K562 (cell line): ENCODE measurements at regions not wholly inside any gene's neighbourhood (a gene's known extent, or its start where the extent isn't known, plus 50 kb on each side); places are given as distances from the start of the nearest gene placed in this dataset.

Experiments
- ATAC-seq: fragments of 200-7000 bp; cut with Tn5 transposase; 3 replicates; pipeline ENCODE4 v1.9.1; 2020; ENCODE audit warnings: moderate library complexity
- BruUV-seq: library from RNA; stranded (reverse); fragments of 400-500 nt; replicated peaks from 2 replicates; lab custom pipeline; 2021; lab: Mats Ljungman, UMichigan
- CTCF ChIA-PET: fragments of 300-600 bp; formaldehyde crosslinking; extraction: SDS; loops from one replicate; lab custom pipeline; 2021; ENCODE audit warnings: low intra/inter-chr PET ratio; lab: Yijun Ruan, JAX
- POLR2A ChIA-PET: fragments of 300-600, 350-650 bp; sonication (Branson Sonifier 250); formaldehyde crosslinking; extraction: SDS; loops from one replicate; lab custom pipeline; 2021; ENCODE audit warnings: antibody characterized with exemption, inconsistent platforms; lab: Yijun Ruan, JAX
- DNase-seq, 4 experiments: peaks; one replicate each; pipeline versions ENCODE4 v3.0.0 to v3.0.0-alpha.2; 2011 to 2018; ENCODE audit warnings: low spot score in 3 of 4, mixed read lengths in 3 of 4; ENCODE audit errors: extremely low read depth in 1 of 4
- FAIRE-seq: peaks from 2 replicates; lab custom pipeline; 2011; peaks lifted over from hg19 to GRCh38; lab: Jason Lieb, UNC
- H2AFZ ChIP-seq: 2 replicates; pipeline ENCODE4 v1.6.0; 2011; ENCODE audit warnings: low read depth, low read length, control low read depth, inconsistent platforms
- H3K27ac ChIP-seq: fragments of 200-600 bp; 3 replicates; pipeline ENCODE4 v1.8.0; 2011; ENCODE audit warnings: low read depth, mild to moderate bottlenecking, control low read depth, inconsistent platforms, low read length, moderate library complexity, mixed read lengths; ENCODE audit errors: extremely low read depth
- H3K27me3 ChIP-seq, 2 experiments: fragments of 300-600 bp in 1 of 2; 2 replicates in 1 of 2; 3 replicates in 1 of 2; pipeline versions ENCODE4 v1.6.0 to v1.8.0; 2011; ENCODE audit warnings: inconsistent platforms in 2 of 2, low read length in 2 of 2, mild to moderate bottlenecking in 1 of 2, mixed read lengths in 1 of 2, moderate library complexity in 1 of 2; ENCODE audit not compliant: control insufficient read depth in 2 of 2, insufficient read depth in 2 of 2
- H3K36me3 ChIP-seq: fragments of 300-600 bp; 3 replicates; pipeline ENCODE4 v1.8.0; 2011; ENCODE audit warnings: mild to moderate bottlenecking, low read length, inconsistent platforms; ENCODE audit not compliant: control insufficient read depth, insufficient read depth
- H3K4me1 ChIP-seq, 2 experiments: fragments of 200-600 bp in 1 of 2; replicated peaks in 1 of 2; 2 replicates in 1 of 2; 3 replicates in 1 of 2; pipeline versions ENCODE4 v1.5.1 to v1.8.0; 2011; ENCODE audit warnings: inconsistent platforms in 2 of 2, low read length in 2 of 2, mild to moderate bottlenecking in 1 of 2, mixed read lengths in 1 of 2, moderate library complexity in 1 of 2; ENCODE audit not compliant: control insufficient read depth in 2 of 2, insufficient read depth in 2 of 2
- H3K4me2 ChIP-seq: 2 replicates; pipeline ENCODE4 v1.6.1; 2011; ENCODE audit warnings: low read length, control low read depth, inconsistent platforms, mixed read lengths; ENCODE audit not compliant: insufficient read depth
- H3K4me3 ChIP-seq: fragments of 200-600 bp; sonication (generic), shearing (Covaris generic); 2 replicates; pipeline ENCODE4 v1.5.1; 2016; ENCODE audit warnings: control low read depth, inconsistent platforms
- H3K79me2 ChIP-seq: fragments of 200-600 bp; 3 replicates; pipeline ENCODE4 v1.8.0; 2011; ENCODE audit warnings: low read length, inconsistent platforms; ENCODE audit not compliant: control insufficient read depth, insufficient read depth
- H3K9ac ChIP-seq, 2 experiments: 2 replicates each; pipeline versions ENCODE4 v1.6.0 to v1.6.1; 2011; ENCODE audit warnings: low read depth in 2 of 2, low read length in 2 of 2, control low read depth in 1 of 2, inconsistent platforms in 1 of 2, mild to moderate bottlenecking in 1 of 2, mixed read lengths in 1 of 2; ENCODE audit not compliant: insufficient read depth in 1 of 2
- H3K9me1 ChIP-seq: one replicate; pipeline ENCODE4 v1.6.0; 2011; ENCODE audit warnings: inconsistent platforms, mild to moderate bottlenecking, low read length, moderate library complexity; ENCODE audit not compliant: control insufficient read depth, insufficient read depth
- H3K9me3 ChIP-seq: replicated peaks from 2 replicates; pipeline ENCODE4 v1.5.1; 2011; ENCODE audit warnings: low read depth, low read length, inconsistent platforms; ENCODE audit not compliant: control insufficient read depth, insufficient read depth
- H4K20me1 ChIP-seq: replicated peaks from 2 replicates; pipeline ENCODE4 v1.6.1; 2011; ENCODE audit warnings: low read length, inconsistent platforms, mixed read lengths; ENCODE audit not compliant: control insufficient read depth, insufficient read depth
- CXXC5 ChIP-seq: fragments of 250-450 bp; sonication (Bioruptor Pico); IDR thresholded peaks from 2 replicates; pipeline ENCODE4 v1.8.0; 2022; ENCODE audit warnings: inconsistent platforms, mild to moderate bottlenecking, moderate library complexity
- E2F8 ChIP-seq: fragments of 450-650 bp; IDR thresholded peaks from 2 replicates; pipeline ENCODE4 v1.7.1; 2018; ENCODE audit warnings: mild to moderate bottlenecking, low read depth; ENCODE audit not compliant: partially characterized antibody
- FOXA3 ChIP-seq, 2 experiments: fragments of 450-650 bp in 1 of 2; sonication (generic) in 1 of 2; formaldehyde crosslinking; IDR thresholded peaks in 1 of 2; conservative IDR thresholded peaks in 1 of 2; 2 replicates each; pipeline versions ENCODE4 v1.4.0 to v1.8.0; 2020 to 2022; ENCODE audit warnings: mild to moderate bottlenecking in 2 of 2, missing genetic modification reagents in 1 of 2
- HMG20A ChIP-seq: fragments of 450-650 bp; formaldehyde crosslinking; conservative IDR thresholded peaks from 2 replicates; pipeline ENCODE4 v1.4.0; 2020; ENCODE audit warnings: mild to moderate bottlenecking, mixed read lengths
- HNRNPL ChIP-seq: fragments of 200-400 bp; formaldehyde crosslinking; IDR thresholded peaks from 2 replicates; pipeline ENCODE4 v1.6.1; 2017; ENCODE audit warnings: low read depth, mild to moderate bottlenecking, low read length
- ID3 ChIP-seq, 2 experiments: fragments of 250-450 bp in 1 of 2; fragments of 450-650 bp in 1 of 2; sonication (Bioruptor Pico) in 1 of 2; IDR thresholded peaks; 2 replicates each; pipeline versions ENCODE4 v1.6.1 to v1.8.0; 2016 to 2021; ENCODE audit warnings: mild to moderate bottlenecking in 2 of 2, moderate library complexity in 2 of 2, missing compliant biosample characterization in 1 of 2, missing genetic modification characterization in 1 of 2
- MTA2 ChIP-seq: fragments of 450-650 bp; IDR thresholded peaks from 2 replicates; pipeline ENCODE4 v1.6.1; 2016; ENCODE audit warnings: low read depth
- TAF7 ChIP-seq: fragments of 450-650 bp; IDR thresholded peaks from 2 replicates; pipeline ENCODE4 v1.6.1; 2016; ENCODE audit warnings: missing genetic modification characterization, missing compliant biosample characterization
- TRIM24 ChIP-seq, 2 experiments: fragments of 450-650 bp; IDR thresholded peaks; 2 replicates each; pipeline ENCODE4 v1.6.1; 2016
- ZFPM2 ChIP-seq: fragments of 250-450 bp; sonication (Bioruptor Pico); IDR thresholded peaks from 2 replicates; pipeline ENCODE4 v1.5.1; 2022; ENCODE audit warnings: mild to moderate bottlenecking
- ZNF511 ChIP-seq: sonication (generic); formaldehyde crosslinking; IDR thresholded peaks from 2 replicates; pipeline ENCODE4 v1.8.0; 2022; ENCODE audit warnings: mild to moderate bottlenecking, missing genetic modification reagents
- ZNF561 ChIP-seq: fragments of 450-650 bp; formaldehyde crosslinking; conservative IDR thresholded peaks from 2 replicates; pipeline ENCODE4 v1.4.0; 2020; ENCODE audit warnings: mild to moderate bottlenecking, moderate library complexity
- WGBS: fragments of 100-300 bp; shearing (Covaris generic); methylation state at CpG from one replicate; pipeline ENCODE4 v1.1.6; 2016; ENCODE audit warnings: low coverage, mixed read lengths; ENCODE audit not compliant: insufficient coverage; ENCODE audit errors: missing lambda C conversion rate; 5-methylcytosine and 5-hydroxymethylcytosine counted together
- in situ Hi-C: fragments of 300-500 bp; cut with MboI; formaldehyde crosslinking; loops from 4 replicates; pipeline ENCODE4 v1.15.0; 2018; ENCODE audit warnings: inconsistent platforms, mixed read lengths
- intact Hi-C: fragments of 100-400 bp; cut with micrococcal nuclease; formaldehyde crosslinking; loops from 2 replicates; pipeline ENCODE4 v1.14.2; 2022

GRCh38 chr2:52881606-52882005 lies 886.0 kb upstream of the CHAC2 start:
- no peak for DNase-seq
- H3K9me1 ChIP-seq = no peaks in the 10 kb centered on the region
- H2AFZ ChIP-seq = no peak overlapping the region
- FAIRE-seq = no peak
- no peaks in the 10 kb centered on the region for H3K27me3 ChIP-seq
- 0% methylated on average over 1 of the region's 1 CpG for WGBS
- H3K27ac ChIP-seq = no peak overlapping the region
- no peaks in the 10 kb centered on the region for H3K36me3 ChIP-seq
- intact Hi-C loops = no loop called here
- TF ChIP-seq E2F8 = no peak
- TF ChIP-seq HNRNPL = no peak
- TF ChIP-seq ZNF561 (CRISPR knock-in tag) = no peak
- TF ChIP-seq TRIM24 (IDR thresholded peaks at IDR 0.05) = no peak
- no peak for TF ChIP-seq ID3 (CRISPR knock-in tag; IDR thresholded peaks at IDR 0.05)
- TF ChIP-seq ID3 (tag; IDR thresholded peaks at IDR 0.05) = no peak
- no peak for TF ChIP-seq CXXC5
- TF ChIP-seq ZFPM2 (CRISPR knock-in tag) = no peak
- no peak for TF ChIP-seq TAF7
- TF ChIP-seq HMG20A (CRISPR knock-in tag) = no peak
- no peak for TF ChIP-seq MTA2
- TF ChIP-seq FOXA3 (CRISPR knock-in tag; conservative IDR thresholded peaks at IDR 0.05 in 1 of 2, IDR thresholded peaks at IDR 0.05 in 1 of 2) = no peak
- TF ChIP-seq ZNF511 (CRISPR knock-in tag) = no peak
- TF ChIP-seq, all 486 proteins: peak for 0
- no TSS peak for BruUV-seq
- Histone ChIP-seq H3K9me3 (no peaks in the 10 kb centered on the region; the same call in none of the 2 replicates), H3K4me3 (no peak overlapping the region), H4K20me1 (no peaks in the 10 kb centered on the region), H3K9ac (no peak overlapping the region), H3K4me1 (no peaks in the 10 kb centered on the region), H3K79me2 (no peaks in the 10 kb centered on the region), H3K4me2 (no peak overlapping the region)
- ChIA-PET CTCF (no interaction called here), POLR2A (no interaction called here)
- ATAC-seq = no peak
- in situ Hi-C loops = no loop called here
